ENCODE measurements at regions not wholly inside any gene's neighbourhood (a gene's known extent, or its start where the extent isn't known, plus 50 kb on each side); places are given as distances from the start of the nearest gene placed in this dataset.

GRCh38 chr10:88058750-88059149 lies 195.3 kb downstream of the PTEN start:
- no peaks in the 10 kb centered on the region for H3K79me2 ChIP-seq (ENCODE audit: low read length)
- no peak overlapping the region for H2AFZ ChIP-seq (ENCODE audit: low read depth, low read length)
- no peaks in the 10 kb centered on the region for H3K4me1 ChIP-seq (ENCODE audit: low read length)
- H4K20me1 ChIP-seq (ENCODE audit: insufficient read depth, low read length): no peaks in the 10 kb centered on the region
- no peaks in the 10 kb centered on the region for H3K9me3 ChIP-seq (ENCODE audit: insufficient read depth, low read length)
- no peak overlapping the region for H3K4me2 ChIP-seq (ENCODE audit: low read length)
- H3K4me3 ChIP-seq (ENCODE audit: low read length): no peak overlapping the region
- TF ChIP-seq CTCF (IDR thresholded peaks at IDR 0.05; ENCODE audit: low read depth, low read length): no peak
- no peak for TF ChIP-seq EZH2phosphoT487 (IDR thresholded peaks at IDR 0.05; ENCODE audit: low read depth)
- no peak overlapping the region for H3K27ac ChIP-seq (ENCODE audit: low read length)
- no peak overlapping the region for H3K9ac ChIP-seq (ENCODE audit: low read length)
- H3K36me3 ChIP-seq (replicated peaks; ENCODE audit: low read depth, low read length): no peaks in the 10 kb centered on the region
- no peaks in the 10 kb centered on the region for H3K27me3 ChIP-seq (ENCODE audit: low read depth, low read length)

GRCh38 chr10:88059190-88059589 lies 195.8 kb downstream of the PTEN start:
- H2AFZ ChIP-seq (ENCODE audit: low read depth, low read length): no peak overlapping the region
- no peaks in the 10 kb centered on the region for H3K36me3 ChIP-seq (replicated peaks; ENCODE audit: low read depth, low read length)

GRCh38 chr10:88060762-88061161 lies 197.3 kb downstream of the PTEN start:
- Histone ChIP-seq H3K27me3 (ENCODE audit: low read depth, low read length) (no peaks in the 10 kb centered on the region), H4K20me1 (ENCODE audit: insufficient read depth, low read length) (no peaks in the 10 kb centered on the region), H3K9ac (ENCODE audit: low read length) (no peak overlapping the region), H3K4me1 (ENCODE audit: low read length) (peaks cover 18% of the 10 kb centered on the region), H3K9me3 (ENCODE audit: insufficient read depth, low read length) (no peaks in the 10 kb centered on the region), H3K4me2 (ENCODE audit: low read length) (no peak overlapping the region), H2AFZ (ENCODE audit: low read depth, low read length) (no peak overlapping the region), H3K79me2 (ENCODE audit: low read length) (no peaks in the 10 kb centered on the region), H3K4me3 (ENCODE audit: low read length) (no peak overlapping the region), H3K36me3 (replicated peaks; ENCODE audit: low read depth, low read length) (no peaks in the 10 kb centered on the region), H3K27ac (ENCODE audit: low read length) (no peak overlapping the region)
- TF ChIP-seq EZH2phosphoT487 (IDR thresholded peaks at IDR 0.05; ENCODE audit: low read depth) (no peak), CTCF (IDR thresholded peaks at IDR 0.05; ENCODE audit: low read depth, low read length) (no peak)

More at GRCh38 chr10:88059190-88059589, 195.8 kb downstream of the PTEN start:
- Histone ChIP-seq H3K4me2 (ENCODE audit: low read length) (no peak overlapping the region), H3K27me3 (ENCODE audit: low read depth, low read length) (no peaks in the 10 kb centered on the region), H3K9ac (ENCODE audit: low read length) (no peak overlapping the region), H3K27ac (ENCODE audit: low read length) (no peak overlapping the region), H3K79me2 (ENCODE audit: low read length) (no peaks in the 10 kb centered on the region), H3K4me1 (ENCODE audit: low read length) (peaks cover 2% of the 10 kb centered on the region), H4K20me1 (ENCODE audit: insufficient read depth, low read length) (no peaks in the 10 kb centered on the region), H3K9me3 (ENCODE audit: insufficient read depth, low read length) (no peaks in the 10 kb centered on the region), H3K4me3 (ENCODE audit: low read length) (no peak overlapping the region)
- no peak for TF ChIP-seq CTCF (IDR thresholded peaks at IDR 0.05; ENCODE audit: low read depth, low read length)
- no peak for TF ChIP-seq EZH2phosphoT487 (IDR thresholded peaks at IDR 0.05; ENCODE audit: low read depth)

DNA sequence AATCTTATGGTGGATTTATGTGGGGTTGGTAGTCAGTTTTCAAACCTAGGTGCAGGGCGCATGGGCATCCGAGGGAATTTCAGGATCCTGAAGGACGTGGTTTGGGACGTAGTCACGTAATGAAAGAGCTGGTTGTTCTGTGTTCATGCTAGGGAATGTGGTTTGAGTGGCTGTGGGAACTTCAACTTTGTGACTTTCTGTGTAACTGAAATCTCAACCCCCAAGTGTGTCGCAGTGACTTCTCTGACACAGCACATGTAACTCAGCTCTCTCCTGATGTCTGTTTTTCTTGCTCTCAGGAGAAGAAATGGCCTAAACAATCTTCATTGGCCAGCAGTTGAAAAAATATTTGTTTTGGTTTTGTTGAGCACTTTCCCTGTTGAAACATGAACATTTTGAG lies 199.0 kb downstream of the PTEN start:
- Histone ChIP-seq H3K9me3 (ENCODE audit: insufficient read depth, low read length) (no peaks in the 10 kb centered on the region), H3K27me3 (ENCODE audit: low read depth, low read length) (no peaks in the 10 kb centered on the region), H3K9ac (ENCODE audit: low read length) (no peak overlapping the region), H4K20me1 (ENCODE audit: insufficient read depth, low read length) (no peaks in the 10 kb centered on the region), H3K27ac (ENCODE audit: low read length) (no peak overlapping the region), H3K36me3 (replicated peaks; ENCODE audit: low read depth, low read length) (no peaks in the 10 kb centered on the region), H3K4me3 (ENCODE audit: low read length) (no peak overlapping the region), H3K4me2 (ENCODE audit: low read length) (no peak overlapping the region), H3K4me1 (ENCODE audit: low read length) (peaks cover 34% of the 10 kb centered on the region), H2AFZ (ENCODE audit: low read depth, low read length) (no peak overlapping the region), H3K79me2 (ENCODE audit: low read length) (no peaks in the 10 kb centered on the region)
- TF ChIP-seq CTCF (IDR thresholded peaks at IDR 0.05; ENCODE audit: low read depth, low read length): no peak
- no peak for TF ChIP-seq EZH2phosphoT487 (IDR thresholded peaks at IDR 0.05; ENCODE audit: low read depth)
